ENCODE measurements at regions not wholly inside any gene's neighbourhood (a gene's known extent, or its start where the extent isn't known, plus 50 kb on each side); places are given as distances from the start of the nearest gene placed in this dataset.

DNA sequence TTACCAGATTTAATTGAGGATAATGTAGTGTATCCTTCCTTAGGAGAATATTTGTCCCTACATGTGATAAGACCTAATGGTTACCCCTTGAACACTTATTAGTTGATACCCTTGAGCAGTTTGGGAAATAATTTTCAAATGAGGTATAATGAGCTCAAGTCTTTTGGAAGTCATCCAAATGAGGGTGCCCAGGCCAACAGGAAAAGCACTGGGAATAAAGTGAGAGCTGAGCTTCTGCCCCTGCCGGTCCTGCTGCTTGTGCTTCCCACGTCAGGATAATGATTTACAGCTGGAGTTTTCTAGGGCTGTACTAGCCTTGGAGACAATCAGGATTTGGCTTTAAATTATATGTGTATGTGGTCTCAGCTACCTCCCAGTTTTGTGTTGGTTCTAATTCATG is 178.8 kb upstream of the FRMD6 start:
- peaks cover 16 to 24% of the 10 kb centered on the region in 2 experiments for H3K4me1 ChIP-seq (ENCODE audit: control insufficient read depth in 1 of 2, insufficient read depth in 2 of 2, low read depth in 1 of 2, low read length in 1 of 2)
- 23% methylated on average over 2 of the region's 2 CpGs for WGBS (ENCODE audit: low lambda C conversion rate)

DNA sequence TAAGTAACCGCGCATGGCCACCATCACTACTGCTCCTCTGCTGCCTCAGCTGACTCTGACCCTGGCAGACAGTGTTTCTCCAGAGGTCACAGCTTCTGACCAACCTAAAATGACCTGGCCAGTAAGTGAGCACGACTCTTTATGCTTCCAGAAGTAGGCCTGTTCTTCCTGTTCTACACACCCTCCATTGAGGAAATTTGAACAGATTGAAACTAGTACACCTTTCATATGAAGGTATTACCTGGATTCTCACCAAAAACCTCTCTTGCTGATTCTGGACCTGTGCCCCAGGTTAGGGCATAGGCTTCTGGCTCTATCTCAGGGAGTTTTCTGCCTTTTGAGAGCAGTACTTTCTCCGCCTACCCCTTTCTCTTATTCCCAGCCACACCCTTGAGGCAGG is 178.4 kb upstream of the FRMD6 start:
- POLR2A ChIA-PET = interaction anchor here (1.0 to 1.5 kb wide), 3 partner anchors 9 to 35 kb away, joined by 3 read pairs; no protein-coding TSS in a partner anchor
- H3K4me1 ChIP-seq (ENCODE audit: control insufficient read depth in 1 of 2, insufficient read depth in 2 of 2, low read depth in 1 of 2, low read length in 1 of 2) = peaks cover 16 to 29% of the 10 kb centered on the region in 2 experiments
- no peaks in the 10 kb centered on the region for H4K20me1 ChIP-seq (ENCODE audit: insufficient read depth)
- no peaks in the 10 kb centered on the region for H3K27me3 ChIP-seq (ENCODE audit: insufficient read depth)
- no peaks in the 10 kb centered on the region; the same call in 1 of the 2 replicates for H3K9me2 ChIP-seq
- DNase-seq = no peak
- peak overlapping the region; percentile 98 for H3K27ac ChIP-seq (ENCODE audit: low read depth in 2 of 2, low read length in 1 of 2)
- peaks cover 20% of the 10 kb centered on the region for H3F3A ChIP-seq (replicated peaks; ENCODE audit: insufficient read depth)
- 82% methylated on average over 4 of the region's 4 CpGs for WGBS (ENCODE audit: low lambda C conversion rate)
- 0 out of 2 replicates have a peak overlapping the region, but pooled peaks have one; percentile 14 for H2AFZ ChIP-seq (ENCODE audit: low read depth)
- H3K4me2 ChIP-seq = peak overlapping the region; percentile 54; the same call in 1 of the 2 replicates
- no peaks in the 10 kb centered on the region for H3K9me3 ChIP-seq
- CTCF ChIA-PET = interaction anchor here (1.1 to 2.0 kb wide), 4 partner anchors 24 to 303 kb away, joined by 3 to 17 read pairs (median 9); no protein-coding TSS in a partner anchor
- peak overlapping the region; percentile 54 for H3K9ac ChIP-seq
- TF ChIP-seq NRF1 (IDR thresholded peaks at IDR 0.05; ENCODE audit: low read depth, low read length) (no peak), GATA2 (CRISPR knock-in tag; IDR thresholded peaks at IDR 0.05) (no peak), FOSL2 (IDR thresholded peaks at IDR 0.05; ENCODE audit: borderline replicate concordance, low read depth) (no peak), REST (IDR thresholded peaks at IDR 0.05; ENCODE audit: low read depth, low read length) (no peak), MXI1 (IDR thresholded peaks at IDR 0.05; ENCODE audit: low read depth, low read length) (no peak), RAD21 (IDR thresholded peaks at IDR 0.05; ENCODE audit: low read length) (no peak), GABPA (IDR thresholded peaks at IDR 0.05; ENCODE audit: low read depth) (no peak), USF2 (IDR thresholded peaks at IDR 0.05; ENCODE audit: borderline replicate concordance, low read depth, low read length) (no peak), POLR2AphosphoS5 (IDR thresholded peaks at IDR 0.05; ENCODE audit: low read depth, low read length) (no peak), SMC3 (IDR thresholded peaks at IDR 0.05; ENCODE audit: low read depth, low read length) (no peak), USF1 (IDR thresholded peaks at IDR 0.05; ENCODE audit: borderline replicate concordance, low read depth) (no peak)
- no peaks in the 10 kb centered on the region for H3K79me2 ChIP-seq (ENCODE audit: insufficient read depth)
- no peaks in the 10 kb centered on the region for H3K36me3 ChIP-seq (replicated peaks in 1 of 2; ENCODE audit: control insufficient read depth in 1 of 2, insufficient read depth in 2 of 2, low read length in 1 of 2)
- H3K4me3 ChIP-seq (ENCODE audit: low read depth in 2 of 2, low read length in 1 of 2) = no peak overlapping the region

More for the DNA sequence above, 178.8 kb upstream of the FRMD6 start:
- 0 out of 2 replicates have a peak overlapping the region, but pooled peaks have one; percentile 14 for H2AFZ ChIP-seq (ENCODE audit: low read depth)
- peak overlapping the region; percentile 54 for H3K9ac ChIP-seq
- no peaks in the 10 kb centered on the region for H3K79me2 ChIP-seq (ENCODE audit: insufficient read depth)
- peak; percentile 68 for DNase-seq
- TF ChIP-seq FOXJ3 (CRISPR knock-in tag; IDR thresholded peaks at IDR 0.05) (no peak), TEAD4 (IDR thresholded peaks at IDR 0.05; ENCODE audit: borderline replicate concordance, insufficient read depth) (0 out of 2 replicates have a peak, but pooled peaks have one; percentile 13), RAD21 (IDR thresholded peaks at IDR 0.05; ENCODE audit: low read length) (peak; percentile 44), SIN3A (IDR thresholded peaks at IDR 0.05; ENCODE audit: borderline replicate concordance, low read depth, low read length) (no peak), TCF12 (IDR thresholded peaks at IDR 0.05) (peak; percentile 69; the same call in 1 of the 2 replicates), SMC3 (IDR thresholded peaks at IDR 0.05; ENCODE audit: low read depth, low read length) (no peak), CHD2 (IDR thresholded peaks at IDR 0.05; ENCODE audit: low read length, partially characterized antibody) (peak; percentile 52), EP300 (IDR thresholded peaks at IDR 0.05; ENCODE audit: borderline replicate concordance in 1 of 2, low read depth in 1 of 2, low read length in 1 of 2) (peak; percentile 12 to 78; a peak in 2 of 4 replicates), RCOR1 (IDR thresholded peaks at IDR 0.05; ENCODE audit: low read length) (peak; percentile 75), NFIC (IDR thresholded peaks at IDR 0.05; ENCODE audit: borderline replicate concordance) (peak; percentile 74), POLR2AphosphoS5 (IDR thresholded peaks at IDR 0.05; ENCODE audit: low read depth, low read length) (0 out of 2 replicates have a peak, but pooled peaks have one; percentile 16)
- TF ChIP-seq, protein P1, sequence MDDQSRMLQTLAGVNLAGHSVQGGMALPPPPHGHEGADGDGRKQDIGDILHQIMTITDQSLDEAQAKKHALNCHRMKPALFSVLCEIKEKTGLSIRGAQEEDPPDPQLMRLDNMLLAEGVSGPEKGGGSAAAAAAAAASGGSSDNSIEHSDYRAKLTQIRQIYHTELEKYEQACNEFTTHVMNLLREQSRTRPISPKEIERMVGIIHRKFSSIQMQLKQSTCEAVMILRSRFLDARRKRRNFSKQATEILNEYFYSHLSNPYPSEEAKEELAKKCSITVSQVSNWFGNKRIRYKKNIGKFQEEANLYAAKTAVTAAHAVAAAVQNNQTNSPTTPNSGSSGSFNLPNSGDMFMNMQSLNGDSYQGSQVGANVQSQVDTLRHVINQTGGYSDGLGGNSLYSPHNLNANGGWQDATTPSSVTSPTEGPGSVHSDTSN (IDR thresholded peaks at IDR 0.05) = peak; percentile 72
- H3K36me3 ChIP-seq (replicated peaks in 1 of 2; ENCODE audit: control insufficient read depth in 1 of 2, insufficient read depth in 2 of 2, low read length in 1 of 2) = no peaks in the 10 kb centered on the region
- H3K9me3 ChIP-seq = no peaks in the 10 kb centered on the region
- H3F3A ChIP-seq (replicated peaks; ENCODE audit: insufficient read depth) = peaks cover 20% of the 10 kb centered on the region
- H3K4me3 ChIP-seq (ENCODE audit: low read depth in 2 of 2, low read length in 1 of 2) = no peak overlapping the region
- ChIA-PET CTCF (interaction anchor here (1.1 to 2.0 kb wide), 4 partner anchors 24 to 304 kb away, joined by 3 to 17 read pairs (median 9); no protein-coding TSS in a partner anchor), POLR2A (interaction anchor here (1.0 to 1.5 kb wide), 3 partner anchors 9 to 36 kb away, joined by 3 read pairs; no protein-coding TSS in a partner anchor)
- H4K20me1 ChIP-seq (ENCODE audit: insufficient read depth) = no peaks in the 10 kb centered on the region
- no peaks in the 10 kb centered on the region; the same call in 1 of the 2 replicates for H3K9me2 ChIP-seq
- peak overlapping the region; percentile 54; the same call in 1 of the 2 replicates for H3K4me2 ChIP-seq
- peak overlapping the region; percentile 98 for H3K27ac ChIP-seq (ENCODE audit: low read depth in 2 of 2, low read length in 1 of 2)
- H3K27me3 ChIP-seq (ENCODE audit: insufficient read depth) = no peaks in the 10 kb centered on the region

All from SK-N-SH (cell line).